ENCODE measurements at regions not wholly inside any gene's neighbourhood (a gene's known extent, or its start where the extent isn't known, plus 50 kb on each side); places are given as distances from the start of the nearest gene placed in this dataset.

- DNase-seq: no peak
Observed at GRCh38 chr10:36148207-36148606, 506.1 kb upstream of the FZD8 start.

- DNase-seq: no peak
Observed at GRCh38 chr10:36147529-36147928, 505.4 kb upstream of the FZD8 start.

- DNase-seq: no peak
Observed at GRCh38 chr10:36141856-36142560, 499.9 kb upstream of the FZD8 start.

GRCh38 chr10:36129051-36129450 lies 487.0 kb upstream of the FZD8 start:
- no peak for DNase-seq

GRCh38 chr10:36126076-36126475 lies 484.0 kb upstream of the FZD8 start:
- DNase-seq: no peak

- no peak for DNase-seq
Observed at GRCh38 chr10:36119455-36119854, 477.4 kb upstream of the FZD8 start.

GRCh38 chr10:36118314-36118713 lies 476.2 kb upstream of the FZD8 start:
- no peak for DNase-seq

GRCh38 chr10:36117890-36118289 lies 475.8 kb upstream of the FZD8 start:
- DNase-seq: no peak

- DNase-seq: no peak
Observed at GRCh38 chr10:36117231-36117630, 475.1 kb upstream of the FZD8 start.

GRCh38 chr10:36116731-36117130 lies 474.6 kb upstream of the FZD8 start:
- no peak for DNase-seq

GRCh38 chr10:36116040-36116439 lies 473.9 kb upstream of the FZD8 start:
- no peak for DNase-seq

- no peak for DNase-seq
Observed at GRCh38 chr10:36115364-36115763, 473.3 kb upstream of the FZD8 start.

GRCh38 chr10:36114913-36115312 lies 472.8 kb upstream of the FZD8 start:
- DNase-seq: no peak

- DNase-seq: no peak
Observed at GRCh38 chr10:36114141-36114540, 472.0 kb upstream of the FZD8 start.

- DNase-seq: no peak
Observed at GRCh38 chr10:36111676-36112075, 469.6 kb upstream of the FZD8 start.

- no peak for DNase-seq
Observed at GRCh38 chr10:36110097-36110496, 468.0 kb upstream of the FZD8 start.

- no peak for DNase-seq
Observed at GRCh38 chr10:36109399-36110023, 467.4 kb upstream of the FZD8 start.

- DNase-seq: no peak
Observed at GRCh38 chr10:36097696-36098095, 455.6 kb upstream of the FZD8 start.

- no peak for DNase-seq
Observed at GRCh38 chr10:36096576-36096975, 454.5 kb upstream of the FZD8 start.

- DNase-seq: no peak
Observed at GRCh38 chr10:36094096-36094495, 452.0 kb upstream of the FZD8 start.

- DNase-seq: no peak
Observed at GRCh38 chr10:36092116-36092515, 450.0 kb upstream of the FZD8 start.

GRCh38 chr10:36091007-36091406 lies 448.9 kb upstream of the FZD8 start:
- no peak for DNase-seq

GRCh38 chr10:36089790-36090440 lies 447.8 kb upstream of the FZD8 start:
- DNase-seq: no peak

Measured in activated CD4-positive, alpha-beta T cell treated with anti-CD3 and anti-CD28 coated beads, Interleukin-2, amount 50 U/mL, for 1 hour (primary cell).